GM12878 (cell line): ENCODE measurements at regions not wholly inside any gene's neighbourhood (a gene's known extent, or its start where the extent isn't known, plus 50 kb on each side); places are given as distances from the start of the nearest gene placed in this dataset.
"Not testable (repeated sequence)": the region's sequence is repeated elsewhere in the genome, so short reads cannot be mapped to it uniquely, and the experiment has no call there.

Experiments
- ATAC-seq: fragments of 200-7000 bp; cut with Tn5 transposase; 3 replicates; pipeline ENCODE4 v1.9.1; 2020; ENCODE audit warnings: mild to moderate bottlenecking, moderate library complexity
- BruUV-seq: library from RNA; stranded (reverse); fragments of 400-500 nt; replicated peaks from 2 replicates; lab custom pipeline; 2021; lab: Mats Ljungman, UMichigan
- CTCF ChIA-PET: fragments of 300-600 bp; sonication (Branson Sonifier 250); formaldehyde crosslinking; extraction: SDS; loops from one replicate; lab custom pipeline; 2021; ENCODE audit warnings: inconsistent platforms; lab: Yijun Ruan, JAX
- POLR2A ChIA-PET: fragments of 350-600 bp; formaldehyde crosslinking; extraction: SDS; loops from one replicate; lab custom pipeline; 2021; ENCODE audit warnings: inconsistent platforms; lab: Charles Lee
- RAD21 ChIA-PET: fragments of 300-600 bp; sonication (Branson Sonifier 250); formaldehyde crosslinking; loops from one replicate; lab custom pipeline; 2023; ENCODE audit warnings: antibody characterized with exemption; ENCODE audit not compliant: unreplicated experiment; lab: Charles Lee
- SMC1A ChIA-PET: fragments of 300-600 bp; sonication (Branson Sonifier 250); formaldehyde crosslinking; loops from one replicate; lab custom pipeline; 2023; ENCODE audit not compliant: unreplicated experiment, uncharacterized antibody; lab: Charles Lee
- DNase-seq: peaks from one replicate; pipeline ENCODE4 v3.0.0-alpha.2; 2011; ENCODE audit warnings: low read depth, low spot score
- FAIRE-seq: peaks from 3 replicates; lab custom pipeline; 2011; peaks lifted over from hg19 to GRCh38; lab: Jason Lieb, UNC
- H2AFZ ChIP-seq: 2 replicates; pipeline ENCODE4 v1.6.0; 2011; ENCODE audit warnings: low read depth, low read length, control low read depth; ENCODE audit not compliant: control insufficient read depth
- H3K27ac ChIP-seq: 2 replicates; pipeline ENCODE4 v1.5.1; 2011; ENCODE audit warnings: control low read depth; ENCODE audit not compliant: control insufficient read depth, insufficient read depth
- H3K27me3 ChIP-seq, 2 experiments: replicated peaks in 1 of 2; 2 replicates each; pipeline versions ENCODE4 v1.6.0 to v1.6.1; 2011; ENCODE audit warnings: low read length in 1 of 2; ENCODE audit not compliant: control insufficient read depth in 2 of 2, insufficient read depth in 2 of 2
- H3K36me3 ChIP-seq, 2 experiments: 2 replicates each; pipeline ENCODE4 v1.5.1; 2011; ENCODE audit warnings: low read length in 1 of 2; ENCODE audit not compliant: control insufficient read depth in 2 of 2, insufficient read depth in 2 of 2
- H3K4me1 ChIP-seq: 2 replicates; pipeline ENCODE4 v1.6.1; 2011; ENCODE audit warnings: mild to moderate bottlenecking, low read length, moderate library complexity, mixed read lengths; ENCODE audit not compliant: control insufficient read depth, insufficient read depth
- H3K4me2 ChIP-seq: 2 replicates; pipeline ENCODE4 v1.6.0; 2011; ENCODE audit warnings: control low read depth; ENCODE audit not compliant: control insufficient read depth, insufficient read depth
- H3K4me3 ChIP-seq: fragments of 200-600 bp; sonication (generic); 2 replicates; pipeline ENCODE4 v1.5.1; 2016
- H3K79me2 ChIP-seq: 2 replicates; pipeline ENCODE4 v1.6.0; 2011; ENCODE audit warnings: low read length; ENCODE audit not compliant: control insufficient read depth, insufficient read depth
- H3K9ac ChIP-seq: 2 replicates; pipeline ENCODE4 v1.8.0; 2011; ENCODE audit warnings: low read length, control low read depth, mixed read lengths; ENCODE audit not compliant: control insufficient read depth, insufficient read depth
- H3K9me3 ChIP-seq: replicated peaks from 3 replicates; pipeline ENCODE4 v1.5.1; 2011; ENCODE audit warnings: mild to moderate bottlenecking, low read length; ENCODE audit not compliant: control insufficient read depth, insufficient read depth
- H4K20me1 ChIP-seq: 2 replicates; pipeline ENCODE4 v1.6.0; 2011; ENCODE audit not compliant: control insufficient read depth, insufficient read depth
- ATF7 ChIP-seq: fragments of 450-650 bp; IDR thresholded peaks from 2 replicates; pipeline ENCODE4 v1.6.1; 2016; ENCODE audit warnings: low read depth, mild to moderate bottlenecking
- HDGF ChIP-seq: fragments of 450-650 bp; IDR thresholded peaks from 2 replicates; pipeline ENCODE4 v1.6.1; 2016; ENCODE audit warnings: antibody characterized with exemption
- IKZF1 ChIP-seq: fragments of 450-650 bp; conservative IDR thresholded peaks from 2 replicates; pipeline ENCODE4 v1.6.1; 2017; ENCODE audit warnings: antibody characterized with exemption, mild to moderate bottlenecking
- IKZF2 ChIP-seq, 2 experiments: fragments of 450-650 bp; IDR thresholded peaks; 2 replicates each; pipeline ENCODE4 v1.6.1; 2017; ENCODE audit warnings: mild to moderate bottlenecking in 2 of 2, moderate library complexity in 2 of 2
- NR2C1 ChIP-seq: fragments of 450-650 bp; IDR thresholded peaks from 2 replicates; pipeline ENCODE4 v1.6.1; 2017; ENCODE audit warnings: antibody characterized with exemption, mild to moderate bottlenecking, moderate library complexity
- NR2F1 ChIP-seq: fragments of 450-650 bp; conservative IDR thresholded peaks from 2 replicates; pipeline ENCODE4 v1.6.1; 2017; ENCODE audit warnings: mild to moderate bottlenecking
- POLR2AphosphoS5 ChIP-seq: IDR thresholded peaks from 2 replicates; pipeline ENCODE4 v1.6.1; 2011; ENCODE audit warnings: mild to moderate bottlenecking, low read length, inconsistent platforms
- POU2F2 ChIP-seq: IDR thresholded peaks from 3 replicates; pipeline ENCODE4 v1.6.1; 2011; ENCODE audit warnings: low read depth, mild to moderate bottlenecking, low read length, borderline replicate concordance
- RELA ChIP-seq: fragments of 450-650 bp; IDR thresholded peaks from 2 replicates; pipeline ENCODE4 v1.8.0; 2014; ENCODE audit warnings: borderline replicate concordance; ENCODE audit not compliant: partially characterized antibody
- SMAD1 ChIP-seq: fragments of 450-650 bp; IDR thresholded peaks from 2 replicates; pipeline ENCODE4 v1.6.1; 2018; ENCODE audit warnings: mild to moderate bottlenecking, low read depth; ENCODE audit not compliant: partially characterized antibody
- TAF1 ChIP-seq: IDR thresholded peaks from 2 replicates; pipeline ENCODE4 v1.6.1; 2011; ENCODE audit warnings: mild to moderate bottlenecking, low read depth, low read length, borderline replicate concordance
- ZNF687 ChIP-seq: fragments of 450-650 bp; IDR thresholded peaks from 2 replicates; pipeline ENCODE4 v1.6.1; 2017; ENCODE audit warnings: mild to moderate bottlenecking, moderate library complexity
- WGBS: methylation state at CpG from one replicate; pipeline ENCODE4 v1.1.6; 2016; ENCODE audit warnings: low lambda C conversion rate; ENCODE audit not compliant: insufficient replicate concordance, insufficient coverage; ENCODE audit errors: missing lambda C conversion rate; 5-methylcytosine and 5-hydroxymethylcytosine counted together
- in situ Hi-C: fragments of 300-500 bp; cut with MboI; formaldehyde crosslinking; loops from 9 replicates; pipeline ENCODE4 v1.14.3; 2018; ENCODE audit warnings: mixed read lengths
- intact Hi-C: fragments of 100-400 bp; cut with micrococcal nuclease; formaldehyde crosslinking; loops from one replicate; pipeline ENCODE4 v1.14.2; 2022; ENCODE audit not compliant: unreplicated experiment
- TF ChIP-seq, protein P1 (sequence below): fragments of 450-650 bp; IDR thresholded peaks from 2 replicates; pipeline ENCODE4 v1.6.1; 2016; ENCODE audit warnings: mild to moderate bottlenecking, moderate library complexity, borderline replicate concordance
- TF ChIP-seq, protein P2 (sequence below): fragments of 450-650 bp; IDR thresholded peaks from 2 replicates; pipeline ENCODE4 v1.6.1; 2016; ENCODE audit warnings: mild to moderate bottlenecking
- TF ChIP-seq, protein P3 (sequence below): fragments of 450-650 bp; IDR thresholded peaks from 2 replicates; pipeline ENCODE4 v1.6.1; 2016; ENCODE audit warnings: mild to moderate bottlenecking

DNA sequence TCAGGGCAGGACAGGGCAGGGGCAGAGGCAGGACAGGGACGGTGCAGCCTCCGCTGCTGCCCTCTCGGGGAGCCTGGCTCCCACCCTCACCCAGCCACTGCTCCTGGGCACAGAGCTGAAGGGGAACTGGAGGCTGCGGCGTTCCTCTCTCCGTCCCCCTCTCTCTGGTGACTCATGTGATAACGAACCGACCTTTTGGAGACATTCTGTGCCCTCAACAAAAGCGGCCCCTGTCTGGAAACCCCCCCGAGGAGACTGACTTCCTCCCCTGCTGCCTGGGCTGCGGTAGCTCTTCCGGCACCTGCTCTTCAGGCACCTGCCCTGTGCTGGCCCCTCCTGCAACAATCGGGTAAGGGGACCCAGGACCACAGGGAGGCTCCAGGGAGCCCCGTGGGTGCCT lies 5419.6 kb upstream of the TPTE start:
- BruUV-seq, FAIRE-seq, in situ Hi-C loops, H3K9me3 ChIP-seq, H3K4me1 ChIP-seq, H3K4me2 ChIP-seq, H3K36me3 ChIP-seq, RAD21 ChIA-PET, H3K27me3 ChIP-seq, SMC1A ChIA-PET, H4K20me1 ChIP-seq, CTCF ChIA-PET, H2AFZ ChIP-seq, POLR2A ChIA-PET, intact Hi-C loops, H3K79me2 ChIP-seq: not testable (repeated sequence)
- peak; percentile 70 for ATAC-seq
- peak; percentile 49 for DNase-seq
- WGBS = 1% methylated on average over 9 of the region's 14 CpGs
- Histone ChIP-seq H3K27ac (peak overlapping the region; percentile 67), H3K9ac (peak overlapping the region; percentile 34; the same call in 1 of the 2 replicates), H3K4me3 (peak overlapping the region; percentile 32; the same call in 1 of the 2 replicates)
- TF ChIP-seq IKZF1 (peak; percentile 68), IKZF2 (IDR thresholded peaks at IDR 0.05) (peak; percentile 37 to 41; a peak in 2 of 4 replicates), ATF7 (peak; percentile 50), POU2F2 (peak; percentile 11; the same call in 1 of the 3 replicates), NR2C1 (0 out of 2 replicates have a peak, but pooled peaks have one; percentile 22), RELA (peak; percentile 91), POLR2AphosphoS5 (peak; percentile 55), SMAD1 (peak; percentile 80), ZNF687 (peak; percentile 93), HDGF (peak; percentile 83; the same call in 1 of the 2 replicates), TAF1 (peak; percentile 46; the same call in 1 of the 2 replicates), NR2F1 (peak; percentile 79)
- TF ChIP-seq, protein P1, sequence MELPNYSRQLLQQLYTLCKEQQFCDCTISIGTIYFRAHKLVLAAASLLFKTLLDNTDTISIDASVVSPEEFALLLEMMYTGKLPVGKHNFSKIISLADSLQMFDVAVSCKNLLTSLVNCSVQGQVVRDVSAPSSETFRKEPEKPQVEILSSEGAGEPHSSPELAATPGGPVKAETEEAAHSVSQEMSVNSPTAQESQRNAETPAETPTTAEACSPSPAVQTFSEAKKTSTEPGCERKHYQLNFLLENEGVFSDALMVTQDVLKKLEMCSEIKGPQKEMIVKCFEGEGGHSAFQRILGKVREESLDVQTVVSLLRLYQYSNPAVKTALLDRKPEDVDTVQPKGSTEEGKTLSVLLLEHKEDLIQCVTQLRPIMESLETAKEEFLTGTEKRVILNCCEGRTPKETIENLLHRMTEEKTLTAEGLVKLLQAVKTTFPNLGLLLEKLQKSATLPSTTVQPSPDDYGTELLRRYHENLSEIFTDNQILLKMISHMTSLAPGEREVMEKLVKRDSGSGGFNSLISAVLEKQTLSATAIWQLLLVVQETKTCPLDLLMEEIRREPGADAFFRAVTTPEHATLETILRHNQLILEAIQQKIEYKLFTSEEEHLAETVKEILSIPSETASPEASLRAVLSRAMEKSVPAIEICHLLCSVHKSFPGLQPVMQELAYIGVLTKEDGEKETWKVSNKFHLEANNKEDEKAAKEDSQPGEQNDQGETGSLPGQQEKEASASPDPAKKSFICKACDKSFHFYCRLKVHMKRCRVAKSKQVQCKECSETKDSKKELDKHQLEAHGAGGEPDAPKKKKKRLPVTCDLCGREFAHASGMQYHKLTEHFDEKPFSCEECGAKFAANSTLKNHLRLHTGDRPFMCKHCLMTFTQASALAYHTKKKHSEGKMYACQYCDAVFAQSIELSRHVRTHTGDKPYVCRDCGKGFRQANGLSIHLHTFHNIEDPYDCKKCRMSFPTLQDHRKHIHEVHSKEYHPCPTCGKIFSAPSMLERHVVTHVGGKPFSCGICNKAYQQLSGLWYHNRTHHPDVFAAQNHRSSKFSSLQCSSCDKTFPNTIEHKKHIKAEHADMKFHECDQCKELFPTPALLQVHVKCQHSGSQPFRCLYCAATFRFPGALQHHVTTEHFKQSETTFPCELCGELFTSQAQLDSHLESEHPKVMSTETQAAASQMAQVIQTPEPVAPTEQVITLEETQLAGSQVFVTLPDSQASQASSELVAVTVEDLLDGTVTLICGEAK = peak; percentile 18; the same call in 1 of the 2 replicates
- TF ChIP-seq, protein P2, sequence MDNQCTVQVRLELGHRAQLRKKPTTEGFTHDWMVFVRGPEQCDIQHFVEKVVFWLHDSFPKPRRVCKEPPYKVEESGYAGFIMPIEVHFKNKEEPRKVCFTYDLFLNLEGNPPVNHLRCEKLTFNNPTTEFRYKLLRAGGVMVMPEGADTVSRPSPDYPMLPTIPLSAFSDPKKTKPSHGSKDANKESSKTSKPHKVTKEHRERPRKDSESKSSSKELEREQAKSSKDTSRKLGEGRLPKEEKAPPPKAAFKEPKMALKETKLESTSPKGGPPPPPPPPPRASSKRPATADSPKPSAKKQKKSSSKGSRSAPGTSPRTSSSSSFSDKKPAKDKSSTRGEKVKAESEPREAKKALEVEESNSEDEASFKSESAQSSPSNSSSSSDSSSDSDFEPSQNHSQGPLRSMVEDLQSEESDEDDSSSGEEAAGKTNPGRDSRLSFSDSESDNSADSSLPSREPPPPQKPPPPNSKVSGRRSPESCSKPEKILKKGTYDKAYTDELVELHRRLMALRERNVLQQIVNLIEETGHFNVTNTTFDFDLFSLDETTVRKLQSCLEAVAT = peak; percentile 84
- TF ChIP-seq, protein P3, sequence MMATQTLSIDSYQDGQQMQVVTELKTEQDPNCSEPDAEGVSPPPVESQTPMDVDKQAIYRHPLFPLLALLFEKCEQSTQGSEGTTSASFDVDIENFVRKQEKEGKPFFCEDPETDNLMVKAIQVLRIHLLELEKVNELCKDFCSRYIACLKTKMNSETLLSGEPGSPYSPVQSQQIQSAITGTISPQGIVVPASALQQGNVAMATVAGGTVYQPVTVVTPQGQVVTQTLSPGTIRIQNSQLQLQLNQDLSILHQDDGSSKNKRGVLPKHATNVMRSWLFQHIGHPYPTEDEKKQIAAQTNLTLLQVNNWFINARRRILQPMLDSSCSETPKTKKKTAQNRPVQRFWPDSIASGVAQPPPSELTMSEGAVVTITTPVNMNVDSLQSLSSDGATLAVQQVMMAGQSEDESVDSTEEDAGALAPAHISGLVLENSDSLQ = peak; percentile 27
